ENCODE measurements at regions not wholly inside any gene's neighbourhood (a gene's known extent, or its start where the extent isn't known, plus 50 kb on each side); places are given as distances from the start of the nearest gene placed in this dataset.

GRCh38 chr5:174316326-174316725 lies 270.8 kb downstream of the NSG2 start:
- no peak for FAIRE-seq
- Histone ChIP-seq H3K4me3 (no peak overlapping the region), H3K4me1 (ENCODE audit: control insufficient read depth, insufficient read depth, low read length) (no peaks in the 10 kb centered on the region), H2AFZ (ENCODE audit: control insufficient read depth, low read depth, low read length) (no peak overlapping the region), H3K27ac (ENCODE audit: control insufficient read depth, insufficient read depth) (no peak overlapping the region), H3K27me3 (replicated peaks in 1 of 2; ENCODE audit: control insufficient read depth in 2 of 2, insufficient read depth in 2 of 2, low read length in 1 of 2) (peaks cover 0 to 2% of the 10 kb centered on the region in 2 experiments; a peak in 2 of 4 replicates), H3K9me3 (replicated peaks; ENCODE audit: control insufficient read depth, insufficient read depth, low read length) (no peaks in the 10 kb centered on the region), H3K4me2 (ENCODE audit: control insufficient read depth, insufficient read depth) (no peak overlapping the region), H3K36me3 (ENCODE audit: control insufficient read depth in 2 of 2, insufficient read depth in 2 of 2, low read length in 1 of 2) (no peaks in the 10 kb centered on the region), H3K9ac (ENCODE audit: control insufficient read depth, insufficient read depth, low read length) (no peak overlapping the region), H4K20me1 (ENCODE audit: control insufficient read depth, insufficient read depth) (no peaks in the 10 kb centered on the region), H3K79me2 (ENCODE audit: control insufficient read depth, insufficient read depth, low read length) (no peaks in the 10 kb centered on the region)
- ChIA-PET SMC1A (ENCODE audit: uncharacterized antibody, unreplicated experiment) (no interaction called here), POLR2A (no interaction called here), RAD21 (ENCODE audit: unreplicated experiment) (no interaction called here), CTCF (interaction anchor here (0.7 to 0.9 kb wide), 2 partner anchors 271 to 320 kb away, joined by 3 read pairs; partner anchors contain the start of gene NSG2)
- BruUV-seq (replicated peaks), result no TSS peak
- in situ Hi-C loops (cut with MboI) (loop anchor here (5.0 kb wide), 2 partner anchors 269 to 699 kb away; partner anchors contain the start of genes BOD1 and NSG2), intact Hi-C loops (cut with micrococcal nuclease; ENCODE audit: unreplicated experiment) (no loop called here)
- DNase-seq (ENCODE audit: low read depth, low spot score), result no peak
- TF ChIP-seq ZSCAN29 (IDR thresholded peaks at IDR 0.05) (no peak), PKNOX1 (IDR thresholded peaks at IDR 0.05) (no peak), TCF7 (IDR thresholded peaks at IDR 0.05; ENCODE audit: borderline replicate concordance) (no peak), NFYB (IDR thresholded peaks at IDR 0.05; ENCODE audit: insufficient read depth, low read depth, low read length) (no peak), POU2F2 (IDR thresholded peaks at IDR 0.05; ENCODE audit: borderline replicate concordance, low read depth, low read length) (no peak), SREBF1 (IDR thresholded peaks at IDR 0.05; ENCODE audit: low read length) (no peak), YBX1 (IDR thresholded peaks at IDR 0.05) (no peak), NBN (IDR thresholded peaks at IDR 0.05) (no peak), SRF (IDR thresholded peaks at IDR 0.05; ENCODE audit: low read depth in 2 of 2, low read length in 2 of 2) (no peak), HDAC6 (IDR thresholded peaks at IDR 0.05; ENCODE audit: unreplicated experiment) (no peak), CHD1 (IDR thresholded peaks at IDR 0.05; ENCODE audit: low read depth, low read length) (no peak), RCOR1 (conservative IDR thresholded peaks at IDR 0.05; ENCODE audit: low read depth, low read length) (no peak), NFYA (IDR thresholded peaks at IDR 0.05; ENCODE audit: borderline replicate concordance, low read depth, low read length) (no peak), HDGF (IDR thresholded peaks at IDR 0.05) (no peak), ZBTB33 (IDR thresholded peaks at IDR 0.05) (no peak)
- 57% methylated on average over 6 of the region's 6 CpGs for WGBS (ENCODE audit: insufficient coverage, insufficient replicate concordance, low lambda C conversion rate, missing lambda C conversion rate)
- no peak for ATAC-seq

Measured in GM12878 (cell line).